WTC11 (cell line): ENCODE measurements at regions not wholly inside any gene's neighbourhood (a gene's known extent, or its start where the extent isn't known, plus 50 kb on each side); places are given as distances from the start of the nearest gene placed in this dataset.

Experiments
- ATAC-seq: fragments of 200-7000 bp; cut with Tn5 transposase; 2 replicates; pipeline ENCODE4 v1.10.0; 2021; ENCODE audit warnings: mild to moderate bottlenecking, moderate library complexity
- CTCF ChIA-PET: fragments of 300-600 bp; sonication (Branson Sonifier 250); formaldehyde crosslinking; loops from one replicate; lab custom pipeline; 2021; ENCODE audit warnings: antibody characterized with exemption; lab: Charles Lee
- POLR2A ChIA-PET: fragments of 350-600 bp; sonication (Branson Sonifier 250); formaldehyde crosslinking; loops from one replicate; lab custom pipeline; 2021; ENCODE audit warnings: antibody characterized with exemption; lab: Charles Lee
- DNase-seq: peaks from one replicate; pipeline ENCODE4 v3.0.0; 2021; ENCODE audit warnings: low spot score
- H3K27ac Mint-ChIP-seq: 2 replicates; pipeline ENCODE4 v1.8.0; 2021; ENCODE audit warnings: mixed read lengths
- H3K27me3 Mint-ChIP-seq: 2 replicates; pipeline ENCODE4 v1.8.0; 2021; ENCODE audit warnings: low read depth, mild to moderate bottlenecking, moderate library complexity, mixed read lengths
- H3K36me3 Mint-ChIP-seq: 2 replicates; pipeline ENCODE4 v1.8.0; 2021; ENCODE audit warnings: mixed read lengths
- H3K4me1 Mint-ChIP-seq: 2 replicates; pipeline ENCODE4 v1.8.0; 2022; ENCODE audit warnings: mixed read lengths
- H3K4me3 Mint-ChIP-seq: 2 replicates; pipeline ENCODE4 v1.8.0; 2021; ENCODE audit warnings: mild to moderate bottlenecking, moderate library complexity, mixed read lengths
- H3K9me3 Mint-ChIP-seq: 2 replicates; pipeline ENCODE4 v1.8.0; 2021; ENCODE audit warnings: mixed read lengths
- ATF1 ChIP-seq: sonication (generic); formaldehyde crosslinking; IDR thresholded peaks from 2 replicates; pipeline ENCODE4 v1.8.1; 2023; ENCODE audit warnings: mild to moderate bottlenecking, moderate library complexity, missing genetic modification reagents
- CBFB ChIP-seq: sonication (generic); formaldehyde crosslinking; IDR thresholded peaks from 2 replicates; pipeline ENCODE4 v1.8.1; 2022; ENCODE audit warnings: mild to moderate bottlenecking, low read depth, missing genetic modification reagents
- CREB1 ChIP-seq: sonication (generic); formaldehyde crosslinking; IDR thresholded peaks from 2 replicates; pipeline ENCODE4 v1.8.0; 2023; ENCODE audit warnings: mild to moderate bottlenecking, missing genetic modification reagents
- JAZF1 ChIP-seq: fragments of 250-450 bp; sonication (Bioruptor Pico); IDR thresholded peaks from 2 replicates; pipeline ENCODE4 v1.9.0; 2021; ENCODE audit warnings: moderate library complexity, mild to moderate bottlenecking, inconsistent platforms
- MYBL2 ChIP-seq: sonication (generic); formaldehyde crosslinking; IDR thresholded peaks from 2 replicates; pipeline ENCODE4 v1.8.1; 2023; ENCODE audit warnings: mild to moderate bottlenecking, moderate library complexity, missing genetic modification reagents
- NR3C1 ChIP-seq: sonication (generic); formaldehyde crosslinking; conservative IDR thresholded peaks from 2 replicates; pipeline ENCODE4 v1.8.1; 2023; ENCODE audit warnings: low read depth, mild to moderate bottlenecking, missing genetic modification reagents
- OVOL2 ChIP-seq: fragments of 250-450 bp; sonication (Bioruptor Pico); IDR thresholded peaks from 2 replicates; pipeline ENCODE4 v1.9.0; 2021; ENCODE audit warnings: mild to moderate bottlenecking, borderline replicate concordance
- RORB ChIP-seq: fragments of 250-450 bp; sonication (Bioruptor Pico); IDR thresholded peaks from 2 replicates; pipeline ENCODE4 v1.9.0; 2021; ENCODE audit warnings: mild to moderate bottlenecking
- SP1 ChIP-seq: sonication (generic); formaldehyde crosslinking; conservative IDR thresholded peaks from 2 replicates; pipeline ENCODE4 v1.8.1; 2022; ENCODE audit warnings: missing genetic modification reagents
- TCF7 ChIP-seq: sonication (generic); formaldehyde crosslinking; IDR thresholded peaks from 2 replicates; pipeline ENCODE4 v1.8.0; 2022; ENCODE audit warnings: mild to moderate bottlenecking, low read depth, missing genetic modification reagents, moderate library complexity
- TEAD1 ChIP-seq: sonication (generic); formaldehyde crosslinking; IDR thresholded peaks from 2 replicates; pipeline ENCODE4 v1.8.0; 2022; ENCODE audit warnings: mild to moderate bottlenecking, missing genetic modification reagents
- ZNF317 ChIP-seq: sonication (generic); formaldehyde crosslinking; IDR thresholded peaks from 2 replicates; pipeline ENCODE4 v1.8.1; 2023; ENCODE audit warnings: low read depth, mild to moderate bottlenecking, moderate library complexity, missing genetic modification reagents, borderline replicate concordance
- ZNF423 ChIP-seq: fragments of 250-450 bp; sonication (Bioruptor Pico); IDR thresholded peaks from 2 replicates; pipeline ENCODE4 v2.1.2; 2022; ENCODE audit warnings: mild to moderate bottlenecking, moderate library complexity
- TF ChIP-seq, protein P1 (sequence below): sonication (generic); formaldehyde crosslinking; IDR thresholded peaks from 2 replicates; pipeline ENCODE4 v1.8.1; 2023; ENCODE audit warnings: mild to moderate bottlenecking, missing genetic modification reagents
- TF ChIP-seq, protein P2 (sequence below): sonication (generic); formaldehyde crosslinking; IDR thresholded peaks from 2 replicates; pipeline ENCODE4 v1.8.1; 2023; ENCODE audit warnings: mild to moderate bottlenecking, missing genetic modification reagents, borderline replicate concordance
- TF ChIP-seq, protein P3 (sequence below): fragments of 250-450 bp; sonication (Bioruptor Pico); IDR thresholded peaks from 2 replicates; pipeline ENCODE4 v1.9.0; 2021; ENCODE audit warnings: mild to moderate bottlenecking, borderline replicate concordance
- TF ChIP-seq, protein P4 (sequence below): fragments of 250-450 bp; sonication (Bioruptor Pico); conservative IDR thresholded peaks from 2 replicates; pipeline ENCODE4 v1.9.0; 2021; ENCODE audit warnings: mild to moderate bottlenecking
- TF ChIP-seq, protein P5 (sequence below): sonication (generic); formaldehyde crosslinking; IDR thresholded peaks from 2 replicates; pipeline ENCODE4 v1.8.1; 2023; ENCODE audit warnings: mild to moderate bottlenecking, missing genetic modification reagents
- TF ChIP-seq, protein P6 (sequence below): sonication (generic); formaldehyde crosslinking; IDR thresholded peaks from 2 replicates; pipeline ENCODE4 v1.8.1; 2022; ENCODE audit warnings: mild to moderate bottlenecking, missing genetic modification reagents, moderate library complexity, borderline replicate concordance

DNA sequence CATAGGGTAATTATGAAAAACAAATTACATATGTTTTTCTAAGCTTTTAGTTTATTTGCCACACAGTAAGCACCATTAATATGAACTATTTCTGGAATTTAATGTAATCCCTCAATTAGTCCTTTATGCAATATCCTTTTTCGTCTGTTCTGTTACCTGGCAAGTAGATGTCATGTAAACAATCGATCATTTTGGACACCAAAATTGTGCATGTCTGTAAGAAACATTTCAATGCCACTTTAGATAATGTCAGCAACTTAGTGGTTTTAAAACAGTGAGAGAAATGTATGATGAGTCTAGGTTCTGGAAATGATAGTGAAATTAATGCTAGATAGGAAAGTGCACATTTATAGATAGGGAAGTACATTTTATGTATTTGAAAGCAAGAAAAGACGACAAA lies 986.6 kb downstream of the ZPLD1 start (continued):
- TF ChIP-seq, protein P1, sequence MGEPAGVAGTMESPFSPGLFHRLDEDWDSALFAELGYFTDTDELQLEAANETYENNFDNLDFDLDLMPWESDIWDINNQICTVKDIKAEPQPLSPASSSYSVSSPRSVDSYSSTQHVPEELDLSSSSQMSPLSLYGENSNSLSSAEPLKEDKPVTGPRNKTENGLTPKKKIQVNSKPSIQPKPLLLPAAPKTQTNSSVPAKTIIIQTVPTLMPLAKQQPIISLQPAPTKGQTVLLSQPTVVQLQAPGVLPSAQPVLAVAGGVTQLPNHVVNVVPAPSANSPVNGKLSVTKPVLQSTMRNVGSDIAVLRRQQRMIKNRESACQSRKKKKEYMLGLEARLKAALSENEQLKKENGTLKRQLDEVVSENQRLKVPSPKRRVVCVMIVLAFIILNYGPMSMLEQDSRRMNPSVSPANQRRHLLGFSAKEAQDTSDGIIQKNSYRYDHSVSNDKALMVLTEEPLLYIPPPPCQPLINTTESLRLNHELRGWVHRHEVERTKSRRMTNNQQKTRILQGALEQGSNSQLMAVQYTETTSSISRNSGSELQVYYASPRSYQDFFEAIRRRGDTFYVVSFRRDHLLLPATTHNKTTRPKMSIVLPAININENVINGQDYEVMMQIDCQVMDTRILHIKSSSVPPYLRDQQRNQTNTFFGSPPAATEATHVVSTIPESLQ (CRISPR knock-in tag): no peak
- TF ChIP-seq, protein P2, sequence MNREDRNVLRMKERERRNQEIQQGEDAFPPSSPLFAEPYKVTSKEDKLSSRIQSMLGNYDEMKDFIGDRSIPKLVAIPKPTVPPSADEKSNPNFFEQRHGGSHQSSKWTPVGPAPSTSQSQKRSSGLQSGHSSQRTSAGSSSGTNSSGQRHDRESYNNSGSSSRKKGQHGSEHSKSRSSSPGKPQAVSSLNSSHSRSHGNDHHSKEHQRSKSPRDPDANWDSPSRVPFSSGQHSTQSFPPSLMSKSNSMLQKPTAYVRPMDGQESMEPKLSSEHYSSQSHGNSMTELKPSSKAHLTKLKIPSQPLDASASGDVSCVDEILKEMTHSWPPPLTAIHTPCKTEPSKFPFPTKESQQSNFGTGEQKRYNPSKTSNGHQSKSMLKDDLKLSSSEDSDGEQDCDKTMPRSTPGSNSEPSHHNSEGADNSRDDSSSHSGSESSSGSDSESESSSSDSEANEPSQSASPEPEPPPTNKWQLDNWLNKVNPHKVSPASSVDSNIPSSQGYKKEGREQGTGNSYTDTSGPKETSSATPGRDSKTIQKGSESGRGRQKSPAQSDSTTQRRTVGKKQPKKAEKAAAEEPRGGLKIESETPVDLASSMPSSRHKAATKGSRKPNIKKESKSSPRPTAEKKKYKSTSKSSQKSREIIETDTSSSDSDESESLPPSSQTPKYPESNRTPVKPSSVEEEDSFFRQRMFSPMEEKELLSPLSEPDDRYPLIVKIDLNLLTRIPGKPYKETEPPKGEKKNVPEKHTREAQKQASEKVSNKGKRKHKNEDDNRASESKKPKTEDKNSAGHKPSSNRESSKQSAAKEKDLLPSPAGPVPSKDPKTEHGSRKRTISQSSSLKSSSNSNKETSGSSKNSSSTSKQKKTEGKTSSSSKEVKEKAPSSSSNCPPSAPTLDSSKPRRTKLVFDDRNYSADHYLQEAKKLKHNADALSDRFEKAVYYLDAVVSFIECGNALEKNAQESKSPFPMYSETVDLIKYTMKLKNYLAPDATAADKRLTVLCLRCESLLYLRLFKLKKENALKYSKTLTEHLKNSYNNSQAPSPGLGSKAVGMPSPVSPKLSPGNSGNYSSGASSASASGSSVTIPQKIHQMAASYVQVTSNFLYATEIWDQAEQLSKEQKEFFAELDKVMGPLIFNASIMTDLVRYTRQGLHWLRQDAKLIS: no peak
- TF ChIP-seq ZNF423 (no peak), ATF1 (CRISPR knock-in tag) (no peak)

DNA sequence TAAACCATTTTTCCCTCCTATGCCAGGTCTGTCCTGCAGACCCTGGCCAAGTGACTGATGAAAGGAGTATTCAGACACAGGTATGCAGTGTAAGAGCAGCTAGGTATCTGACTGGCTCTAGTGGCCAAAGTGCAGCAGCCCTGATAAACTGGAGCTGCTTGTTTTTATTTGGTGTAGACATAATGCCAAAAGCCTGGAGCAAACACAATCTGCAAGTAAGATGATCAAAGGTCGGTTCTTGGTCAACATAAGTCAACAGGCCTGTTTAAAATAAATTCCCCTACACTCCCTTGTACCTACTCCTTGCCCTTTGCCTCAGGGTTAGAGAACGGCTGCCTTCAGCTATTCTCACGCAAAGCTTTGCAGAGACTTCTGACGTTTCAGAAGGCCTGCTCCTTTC lies 1003.1 kb downstream of the ZPLD1 start:
- Mint-ChIP-seq H3K36me3 (peaks cover 23% of the 10 kb centered on the region), H3K27ac (no peak overlapping the region), H3K4me1 (no peaks in the 10 kb centered on the region), H3K9me3 (peaks cover 27% of the 10 kb centered on the region), H3K4me3 (no peak overlapping the region), H3K27me3 (no peaks in the 10 kb centered on the region)
- POLR2A ChIA-PET: no interaction called here
- no peak for ATAC-seq
- no peak for DNase-seq
- CTCF ChIA-PET: interaction anchor here (0.8 kb wide), 1 partner anchor 28 kb away, joined by 3 read pairs; no protein-coding TSS in a partner anchor
- TF ChIP-seq ATF1 (CRISPR knock-in tag) (no peak), NR3C1 (CRISPR knock-in tag) (no peak), SP1 (no peak), CBFB (no peak), ZNF317 (CRISPR knock-in tag) (no peak), OVOL2 (CRISPR knock-in tag) (no peak), RORB (CRISPR knock-in tag) (no peak), TEAD1 (CRISPR knock-in tag) (no peak), CREB1 (CRISPR knock-in tag) (no peak), MYBL2 (CRISPR knock-in tag) (no peak), TCF7 (no peak), JAZF1 (CRISPR knock-in tag) (no peak)
- TF ChIP-seq, protein P3, sequence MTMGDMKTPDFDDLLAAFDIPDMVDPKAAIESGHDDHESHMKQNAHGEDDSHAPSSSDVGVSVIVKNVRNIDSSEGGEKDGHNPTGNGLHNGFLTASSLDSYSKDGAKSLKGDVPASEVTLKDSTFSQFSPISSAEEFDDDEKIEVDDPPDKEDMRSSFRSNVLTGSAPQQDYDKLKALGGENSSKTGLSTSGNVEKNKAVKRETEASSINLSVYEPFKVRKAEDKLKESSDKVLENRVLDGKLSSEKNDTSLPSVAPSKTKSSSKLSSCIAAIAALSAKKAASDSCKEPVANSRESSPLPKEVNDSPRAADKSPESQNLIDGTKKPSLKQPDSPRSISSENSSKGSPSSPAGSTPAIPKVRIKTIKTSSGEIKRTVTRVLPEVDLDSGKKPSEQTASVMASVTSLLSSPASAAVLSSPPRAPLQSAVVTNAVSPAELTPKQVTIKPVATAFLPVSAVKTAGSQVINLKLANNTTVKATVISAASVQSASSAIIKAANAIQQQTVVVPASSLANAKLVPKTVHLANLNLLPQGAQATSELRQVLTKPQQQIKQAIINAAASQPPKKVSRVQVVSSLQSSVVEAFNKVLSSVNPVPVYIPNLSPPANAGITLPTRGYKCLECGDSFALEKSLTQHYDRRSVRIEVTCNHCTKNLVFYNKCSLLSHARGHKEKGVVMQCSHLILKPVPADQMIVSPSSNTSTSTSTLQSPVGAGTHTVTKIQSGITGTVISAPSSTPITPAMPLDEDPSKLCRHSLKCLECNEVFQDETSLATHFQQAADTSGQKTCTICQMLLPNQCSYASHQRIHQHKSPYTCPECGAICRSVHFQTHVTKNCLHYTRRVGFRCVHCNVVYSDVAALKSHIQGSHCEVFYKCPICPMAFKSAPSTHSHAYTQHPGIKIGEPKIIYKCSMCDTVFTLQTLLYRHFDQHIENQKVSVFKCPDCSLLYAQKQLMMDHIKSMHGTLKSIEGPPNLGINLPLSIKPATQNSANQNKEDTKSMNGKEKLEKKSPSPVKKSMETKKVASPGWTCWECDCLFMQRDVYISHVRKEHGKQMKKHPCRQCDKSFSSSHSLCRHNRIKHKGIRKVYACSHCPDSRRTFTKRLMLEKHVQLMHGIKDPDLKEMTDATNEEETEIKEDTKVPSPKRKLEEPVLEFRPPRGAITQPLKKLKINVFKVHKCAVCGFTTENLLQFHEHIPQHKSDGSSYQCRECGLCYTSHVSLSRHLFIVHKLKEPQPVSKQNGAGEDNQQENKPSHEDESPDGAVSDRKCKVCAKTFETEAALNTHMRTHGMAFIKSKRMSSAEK (CRISPR knock-in tag): no peak
- TF ChIP-seq, protein P4, sequence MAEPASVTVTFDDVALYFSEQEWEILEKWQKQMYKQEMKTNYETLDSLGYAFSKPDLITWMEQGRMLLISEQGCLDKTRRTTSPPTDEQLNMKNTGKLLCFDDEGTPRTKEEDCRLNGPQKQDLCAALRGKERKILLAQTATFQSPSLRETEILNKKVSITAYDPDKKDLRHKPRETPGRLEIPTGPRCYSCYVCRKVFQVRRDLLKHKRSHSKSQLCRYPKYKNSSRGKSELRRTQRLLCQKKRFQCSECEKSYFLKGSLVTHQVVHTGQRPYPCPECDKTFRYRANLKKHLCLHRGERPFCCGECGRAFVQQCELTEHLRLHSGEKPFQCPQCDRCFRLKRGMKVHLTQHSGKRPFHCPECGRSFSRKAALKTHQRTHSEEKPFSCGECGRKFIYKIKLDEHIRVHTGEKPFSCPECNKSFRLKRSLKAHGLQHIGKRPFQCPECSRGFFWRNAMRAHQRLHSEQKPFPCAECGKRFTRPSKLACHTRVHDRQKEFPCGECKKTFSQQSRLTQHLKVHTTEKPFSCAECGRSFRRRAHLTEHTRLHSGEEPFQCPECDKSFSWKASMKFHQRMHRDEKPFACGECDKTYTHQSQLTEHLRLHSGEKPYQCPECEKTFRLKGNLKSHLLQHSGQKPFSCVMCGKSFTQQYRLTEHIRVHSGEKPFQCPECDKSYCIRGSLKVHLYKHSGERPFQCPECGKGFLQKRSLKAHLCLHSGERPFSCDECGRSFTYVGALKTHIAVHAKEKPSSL (CRISPR knock-in tag): no peak
- TF ChIP-seq, protein P5, sequence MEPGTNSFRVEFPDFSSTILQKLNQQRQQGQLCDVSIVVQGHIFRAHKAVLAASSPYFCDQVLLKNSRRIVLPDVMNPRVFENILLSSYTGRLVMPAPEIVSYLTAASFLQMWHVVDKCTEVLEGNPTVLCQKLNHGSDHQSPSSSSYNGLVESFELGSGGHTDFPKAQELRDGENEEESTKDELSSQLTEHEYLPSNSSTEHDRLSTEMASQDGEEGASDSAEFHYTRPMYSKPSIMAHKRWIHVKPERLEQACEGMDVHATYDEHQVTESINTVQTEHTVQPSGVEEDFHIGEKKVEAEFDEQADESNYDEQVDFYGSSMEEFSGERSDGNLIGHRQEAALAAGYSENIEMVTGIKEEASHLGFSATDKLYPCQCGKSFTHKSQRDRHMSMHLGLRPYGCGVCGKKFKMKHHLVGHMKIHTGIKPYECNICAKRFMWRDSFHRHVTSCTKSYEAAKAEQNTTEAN: no peak
- TF ChIP-seq, protein P6, sequence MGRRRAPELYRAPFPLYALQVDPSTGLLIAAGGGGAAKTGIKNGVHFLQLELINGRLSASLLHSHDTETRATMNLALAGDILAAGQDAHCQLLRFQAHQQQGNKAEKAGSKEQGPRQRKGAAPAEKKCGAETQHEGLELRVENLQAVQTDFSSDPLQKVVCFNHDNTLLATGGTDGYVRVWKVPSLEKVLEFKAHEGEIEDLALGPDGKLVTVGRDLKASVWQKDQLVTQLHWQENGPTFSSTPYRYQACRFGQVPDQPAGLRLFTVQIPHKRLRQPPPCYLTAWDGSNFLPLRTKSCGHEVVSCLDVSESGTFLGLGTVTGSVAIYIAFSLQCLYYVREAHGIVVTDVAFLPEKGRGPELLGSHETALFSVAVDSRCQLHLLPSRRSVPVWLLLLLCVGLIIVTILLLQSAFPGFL (CRISPR knock-in tag): no peak
